ENCODE measurements at regions not wholly inside any gene's neighbourhood (a gene's known extent, or its start where the extent isn't known, plus 50 kb on each side); places are given as distances from the start of the nearest gene placed in this dataset.
"Not testable (repeated sequence)": the region's sequence is repeated elsewhere in the genome, so short reads cannot be mapped to it uniquely, and the experiment has no call there.

- no peak for DNase-seq
Observed at GRCh38 chr2:217361483-217361880, 501.6 kb upstream of the TNP1 start.

GRCh38 chr2:217360781-217361482, 501.1 kb upstream of the TNP1 start:
- DNase-seq = no peak

- no peak for DNase-seq
Observed at GRCh38 chr2:217360111-217360510, 500.2 kb upstream of the TNP1 start.

- no peak for DNase-seq
Observed at GRCh38 chr2:217357886-217358620, 498.2 kb upstream of the TNP1 start.

- no peak for DNase-seq
Observed at GRCh38 chr2:217356781-217357180, 496.9 kb upstream of the TNP1 start.

- DNase-seq = no peak
Observed at GRCh38 chr2:217356142-217356541, 496.3 kb upstream of the TNP1 start.

- DNase-seq = no peak
Observed at GRCh38 chr2:217353591-217353990, 493.7 kb upstream of the TNP1 start.

GRCh38 chr2:217351378-217351777, 491.5 kb upstream of the TNP1 start:
- no peak for DNase-seq

- DNase-seq = no peak
Observed at GRCh38 chr2:217349251-217349650, 489.4 kb upstream of the TNP1 start.

- DNase-seq = not testable (repeated sequence)
Observed at GRCh38 chr2:217347630-217348029, 487.8 kb upstream of the TNP1 start.

GRCh38 chr2:217346043-217346442, 486.2 kb upstream of the TNP1 start:
- not testable (repeated sequence) for DNase-seq

GRCh38 chr2:217340899-217341298, 481.0 kb upstream of the TNP1 start:
- no peak for DNase-seq

GRCh38 chr2:217340176-217340575, 480.3 kb upstream of the TNP1 start:
- DNase-seq = no peak

GRCh38 chr2:217339753-217340152, 479.9 kb upstream of the TNP1 start:
- no peak for DNase-seq

GRCh38 chr2:217338306-217338916, 478.5 kb upstream of the TNP1 start:
- no peak for DNase-seq

- no peak for DNase-seq
Observed at GRCh38 chr2:217337771-217338170, 477.9 kb upstream of the TNP1 start.

- no peak for DNase-seq
Observed at GRCh38 chr2:217336694-217337093, 476.8 kb upstream of the TNP1 start.

GRCh38 chr2:217335341-217335966, 475.6 kb upstream of the TNP1 start:
- no peak for DNase-seq

- DNase-seq = no peak
Observed at GRCh38 chr2:217334561-217334960, 474.7 kb upstream of the TNP1 start.

GRCh38 chr2:217332866-217333265, 473.0 kb upstream of the TNP1 start:
- no peak for DNase-seq

GRCh38 chr2:217332417-217332791, 472.5 kb upstream of the TNP1 start:
- no peak for DNase-seq

- no peak for DNase-seq
Observed at GRCh38 chr2:217331523-217332416, 471.9 kb upstream of the TNP1 start.

- no peak for DNase-seq
Observed at GRCh38 chr2:217330647-217331046, 470.8 kb upstream of the TNP1 start.
